ENCODE measurements at regions not wholly inside any gene's neighbourhood (a gene's known extent, or its start where the extent isn't known, plus 50 kb on each side); places are given as distances from the start of the nearest gene placed in this dataset.

GRCh38 chr3:146770301-146770700 is 165.2 kb upstream of the PLSCR5 start:
- peaks cover 0 to 8% (median 2%) of the 10 kb centered on the region in 11 donors for H3K9me3 Mint-ChIP-seq

GRCh38 chr3:146757759-146758158 is 152.6 kb upstream of the PLSCR5 start:
- Histone ChIP-seq H3K4me3 (ENCODE audit: low read length) (no peak overlapping the region), H3K27me3 (ENCODE audit: control insufficient read depth in 2 of 2, insufficient read depth in 2 of 2, low read length in 2 of 2) (no peaks in the 10 kb centered on the region), H3K36me3 (ENCODE audit: control insufficient read depth in 2 of 3, insufficient read depth in 3 of 3, low read length in 3 of 3) (no peaks in the 10 kb centered on the region), H3K9me3 (ENCODE audit: control insufficient read depth in 2 of 3, low read length in 3 of 3) (no peaks in the 10 kb centered on the region), H3K27ac (ENCODE audit: low read depth, low read length) (no peak overlapping the region), H3K4me1 (ENCODE audit: control insufficient read depth in 2 of 2, insufficient read depth in 2 of 2, low read length in 2 of 2) (no peaks in the 10 kb centered on the region)
- ChIA-PET POLR2A (no interaction called here), CTCF (no interaction called here)
- no peak overlapping the region for H3K27ac Mint-ChIP-seq
- DNase-seq (no peak), ATAC-seq (no peak)
- H3K36me3 Mint-ChIP-seq: no peaks in the 10 kb centered on the region
- intact Hi-C loops (cut with micrococcal nuclease): no loop called here
- peaks cover 0 to 12% (median 2%) of the 10 kb centered on the region in 11 donors for H3K9me3 Mint-ChIP-seq
- H3K4me3 Mint-ChIP-seq: no peak overlapping the region
- no peaks in the 10 kb centered on the region for H3K4me1 Mint-ChIP-seq
- no peaks in the 10 kb centered on the region for H3K27me3 Mint-ChIP-seq

More at GRCh38 chr3:146770301-146770700, 165.2 kb upstream of the PLSCR5 start:
- H3K4me3 ChIP-seq (ENCODE audit: low read length): no peak overlapping the region
- ChIA-PET CTCF (no interaction called here), POLR2A (no interaction called here)
- no peaks in the 10 kb centered on the region for H3K4me1 ChIP-seq (ENCODE audit: control insufficient read depth in 2 of 2, insufficient read depth in 2 of 2, low read length in 2 of 2)
- no peaks in the 10 kb centered on the region for H3K27me3 ChIP-seq (ENCODE audit: control insufficient read depth in 2 of 2, insufficient read depth in 2 of 2, low read length in 2 of 2)
- H3K36me3 ChIP-seq (ENCODE audit: control insufficient read depth in 2 of 3, insufficient read depth in 3 of 3, low read length in 3 of 3): no peaks in the 10 kb centered on the region
- ATAC-seq (no peak), DNase-seq (no peak)
- H3K27ac ChIP-seq (ENCODE audit: low read depth, low read length): no peak overlapping the region
- H3K27me3 Mint-ChIP-seq: no peaks in the 10 kb centered on the region
- H3K36me3 Mint-ChIP-seq: no peaks in the 10 kb centered on the region
- H3K9me3 ChIP-seq (ENCODE audit: control insufficient read depth in 2 of 3, low read length in 3 of 3): no peaks in the 10 kb centered on the region
- no peak overlapping the region for H3K27ac Mint-ChIP-seq
- intact Hi-C loops (cut with micrococcal nuclease): no loop called here
- H3K4me3 Mint-ChIP-seq: no peak overlapping the region
- no peaks in the 10 kb centered on the region for H3K4me1 Mint-ChIP-seq

- Histone ChIP-seq H3K4me3 (ENCODE audit: low read length) (no peak overlapping the region), H3K4me1 (ENCODE audit: control insufficient read depth in 2 of 2, insufficient read depth in 2 of 2, low read length in 2 of 2) (no peaks in the 10 kb centered on the region), H3K27me3 (ENCODE audit: control insufficient read depth in 2 of 2, insufficient read depth in 2 of 2, low read length in 2 of 2) (no peaks in the 10 kb centered on the region), H3K27ac (ENCODE audit: low read depth, low read length) (no peak overlapping the region), H3K9me3 (ENCODE audit: control insufficient read depth in 2 of 3, low read length in 3 of 3) (no peaks in the 10 kb centered on the region), H3K36me3 (ENCODE audit: control insufficient read depth in 2 of 3, insufficient read depth in 3 of 3, low read length in 3 of 3) (no peaks in the 10 kb centered on the region)
- intact Hi-C loops (cut with micrococcal nuclease): no loop called here
- DNase-seq: no peak
- ChIA-PET CTCF (no interaction called here), POLR2A (no interaction called here)
- H3K36me3 Mint-ChIP-seq: no peaks in the 10 kb centered on the region
- peaks cover 0 to 18% (median 5%) of the 10 kb centered on the region in 11 donors for H3K9me3 Mint-ChIP-seq
- H3K4me3 Mint-ChIP-seq: no peak overlapping the region
- no peak for ATAC-seq
- no peaks in the 10 kb centered on the region for H3K4me1 Mint-ChIP-seq
- no peaks in the 10 kb centered on the region for H3K27me3 Mint-ChIP-seq
- no peak overlapping the region for H3K27ac Mint-ChIP-seq
Observed at GRCh38 chr3:146750196-146750595, 145.1 kb upstream of the PLSCR5 start.

- intact Hi-C loops (cut with micrococcal nuclease): no loop called here
- H3K4me3 ChIP-seq (ENCODE audit: low read length): no peak overlapping the region
- DNase-seq (no peak), ATAC-seq (no peak)
- Mint-ChIP-seq H3K4me3 (no peak overlapping the region), H3K9me3 (peaks cover 0 to 19% (median 5%) of the 10 kb centered on the region in 11 donors), H3K27ac (no peak overlapping the region), H3K4me1 (no peaks in the 10 kb centered on the region), H3K36me3 (no peaks in the 10 kb centered on the region), H3K27me3 (no peaks in the 10 kb centered on the region)
- H3K9me3 ChIP-seq (ENCODE audit: control insufficient read depth in 2 of 3, low read length in 3 of 3): no peaks in the 10 kb centered on the region
- CTCF ChIA-PET: no interaction called here
- H3K4me1 ChIP-seq (ENCODE audit: control insufficient read depth in 2 of 2, insufficient read depth in 2 of 2, low read length in 2 of 2): no peaks in the 10 kb centered on the region
- H3K36me3 ChIP-seq (ENCODE audit: control insufficient read depth in 2 of 3, insufficient read depth in 3 of 3, low read length in 3 of 3): no peaks in the 10 kb centered on the region
- H3K27me3 ChIP-seq (ENCODE audit: control insufficient read depth in 2 of 2, insufficient read depth in 2 of 2, low read length in 2 of 2): no peaks in the 10 kb centered on the region
- no peak overlapping the region for H3K27ac ChIP-seq (ENCODE audit: low read depth, low read length)
- POLR2A ChIA-PET: no interaction called here
Observed at GRCh38 chr3:146747928-146748327, 142.8 kb upstream of the PLSCR5 start.

- DNase-seq: no peak
- Histone ChIP-seq H3K4me1 (ENCODE audit: control insufficient read depth in 2 of 2, insufficient read depth in 2 of 2, low read length in 2 of 2) (no peaks in the 10 kb centered on the region), H3K9me3 (ENCODE audit: control insufficient read depth in 2 of 3, low read length in 3 of 3) (no peaks in the 10 kb centered on the region), H3K27ac (ENCODE audit: low read depth, low read length) (no peak overlapping the region), H3K27me3 (ENCODE audit: control insufficient read depth in 2 of 2, insufficient read depth in 2 of 2, low read length in 2 of 2) (no peaks in the 10 kb centered on the region), H3K36me3 (ENCODE audit: control insufficient read depth in 2 of 3, insufficient read depth in 3 of 3, low read length in 3 of 3) (no peaks in the 10 kb centered on the region), H3K4me3 (ENCODE audit: low read length) (no peak overlapping the region)
- Mint-ChIP-seq H3K27ac (no peak overlapping the region), H3K4me3 (no peak overlapping the region), H3K27me3 (no peaks in the 10 kb centered on the region), H3K36me3 (no peaks in the 10 kb centered on the region), H3K4me1 (no peaks in the 10 kb centered on the region), H3K9me3 (peaks cover 0 to 12% (median 3%) of the 10 kb centered on the region in 11 donors)
- ATAC-seq: no peak
- intact Hi-C loops (cut with micrococcal nuclease): no loop called here
- ChIA-PET POLR2A (no interaction called here), CTCF (no interaction called here)
Observed at GRCh38 chr3:146747051-146747450, 141.9 kb upstream of the PLSCR5 start.

- no peak for DNase-seq
- Mint-ChIP-seq H3K9me3 (peaks cover 0 to 12% (median 0%) of the 10 kb centered on the region in 11 donors), H3K36me3 (no peaks in the 10 kb centered on the region), H3K27me3 (no peaks in the 10 kb centered on the region), H3K4me1 (no peaks in the 10 kb centered on the region), H3K27ac (no peak overlapping the region), H3K4me3 (no peak overlapping the region)
- Histone ChIP-seq H3K27me3 (ENCODE audit: control insufficient read depth in 2 of 2, insufficient read depth in 2 of 2, low read length in 2 of 2) (no peaks in the 10 kb centered on the region), H3K27ac (ENCODE audit: low read depth, low read length) (no peak overlapping the region), H3K4me3 (ENCODE audit: low read length) (no peak overlapping the region), H3K4me1 (ENCODE audit: control insufficient read depth in 2 of 2, insufficient read depth in 2 of 2, low read length in 2 of 2) (no peaks in the 10 kb centered on the region), H3K36me3 (ENCODE audit: control insufficient read depth in 2 of 3, insufficient read depth in 3 of 3, low read length in 3 of 3) (no peaks in the 10 kb centered on the region), H3K9me3 (ENCODE audit: control insufficient read depth in 2 of 3, low read length in 3 of 3) (no peaks in the 10 kb centered on the region)
- CTCF ChIA-PET: no interaction called here
- no peak for ATAC-seq
- POLR2A ChIA-PET: no interaction called here
- intact Hi-C loops (cut with micrococcal nuclease): no loop called here
Observed at GRCh38 chr3:146746190-146746589, 141.0 kb upstream of the PLSCR5 start.

GRCh38 chr3:146739203-146739671 is 134.1 kb upstream of the PLSCR5 start:
- no peaks in the 10 kb centered on the region for H3K36me3 ChIP-seq (ENCODE audit: control insufficient read depth in 2 of 3, insufficient read depth in 3 of 3, low read length in 3 of 3)
- ChIA-PET CTCF (no interaction called here), POLR2A (no interaction called here)
- H3K4me3 ChIP-seq (ENCODE audit: low read length): no peak overlapping the region
- H3K4me1 ChIP-seq (ENCODE audit: control insufficient read depth in 2 of 2, insufficient read depth in 2 of 2, low read length in 2 of 2): no peaks in the 10 kb centered on the region
- no peak overlapping the region for H3K27ac ChIP-seq (ENCODE audit: low read depth, low read length)
- peaks cover 0 to 12% (median 4%) of the 10 kb centered on the region in 11 donors for H3K9me3 Mint-ChIP-seq
- H3K4me3 Mint-ChIP-seq: no peak overlapping the region
- H3K27me3 ChIP-seq (ENCODE audit: control insufficient read depth in 2 of 2, insufficient read depth in 2 of 2, low read length in 2 of 2): no peaks in the 10 kb centered on the region
- DNase-seq: no peak
- H3K36me3 Mint-ChIP-seq: peaks cover 0 to 4% (median 0%) of the 10 kb centered on the region in 5 donors
- H3K9me3 ChIP-seq (ENCODE audit: control insufficient read depth in 2 of 3, low read length in 3 of 3): no peaks in the 10 kb centered on the region
- no peak for ATAC-seq
- intact Hi-C loops (cut with micrococcal nuclease): no loop called here
- H3K27me3 Mint-ChIP-seq: no peaks in the 10 kb centered on the region
- no peaks in the 10 kb centered on the region for H3K4me1 Mint-ChIP-seq
- H3K27ac Mint-ChIP-seq: no peak overlapping the region
